ENCODE measurements at regions not wholly inside any gene's neighbourhood (a gene's known extent, or its start where the extent isn't known, plus 50 kb on each side); places are given as distances from the start of the nearest gene placed in this dataset.
"Not testable (repeated sequence)": the region's sequence is repeated elsewhere in the genome, so short reads cannot be mapped to it uniquely, and the experiment has no call there.

DNA sequence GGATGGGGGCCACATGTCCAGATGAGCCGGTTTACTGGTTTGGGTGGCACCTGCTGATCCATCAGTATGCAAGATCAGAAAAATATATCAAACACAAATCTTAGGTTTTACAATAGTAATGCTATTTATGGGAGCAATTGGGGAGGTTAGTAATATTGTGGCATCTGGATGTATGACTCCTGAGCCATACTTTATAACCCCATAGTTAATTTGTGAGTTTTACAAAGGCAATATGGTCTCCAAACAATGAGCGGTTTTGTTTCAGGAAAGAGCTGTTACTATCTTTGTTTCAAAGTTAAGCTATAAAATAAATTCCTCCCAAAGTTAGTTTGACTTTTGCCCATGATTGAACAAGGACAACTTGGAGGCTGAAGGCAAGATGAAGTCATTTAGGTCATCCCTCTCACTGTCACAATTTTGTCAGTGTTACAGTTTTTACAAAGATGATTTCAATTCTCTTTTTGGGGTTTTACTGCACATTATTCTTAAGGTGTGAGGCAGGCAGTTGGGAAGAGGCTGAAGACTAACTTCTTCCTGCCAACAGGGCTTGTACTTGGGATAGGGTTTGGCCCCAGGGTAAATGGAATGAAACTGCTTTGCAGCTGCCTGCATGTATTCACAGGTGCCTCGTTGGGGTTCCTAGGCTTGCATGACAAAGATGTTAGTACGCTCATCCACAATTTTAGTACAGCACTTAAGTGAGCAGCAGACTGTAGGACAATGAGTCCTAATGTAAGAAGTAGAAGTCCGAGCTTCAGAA lies 296.6 kb upstream of the NDN start:
- no peak for DNase-seq

DNA sequence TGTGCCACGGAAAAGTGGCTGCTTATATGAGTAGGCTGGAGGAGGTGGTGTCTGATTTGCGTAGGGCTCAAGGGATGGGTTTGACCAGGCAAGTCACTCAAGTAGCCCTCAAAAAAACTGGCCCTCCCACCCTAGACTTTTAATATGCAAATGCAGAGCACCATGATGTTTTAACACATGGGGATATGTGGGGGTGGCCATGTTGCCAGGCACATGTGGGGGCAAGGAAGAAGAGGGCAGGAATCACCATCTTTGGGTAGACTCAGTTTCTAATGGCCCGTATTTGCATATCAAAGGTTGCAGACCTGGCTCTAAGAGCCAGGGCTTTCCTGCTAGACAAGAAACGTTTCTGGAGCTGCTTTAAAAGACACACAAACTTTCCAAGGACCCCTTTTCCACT lies 307.2 kb upstream of the NDN start:
- DNase-seq = no peak

GRCh38 chr15:23998056-23998455 lies 311.0 kb upstream of the NDN start:
- no peak for DNase-seq

DNA sequence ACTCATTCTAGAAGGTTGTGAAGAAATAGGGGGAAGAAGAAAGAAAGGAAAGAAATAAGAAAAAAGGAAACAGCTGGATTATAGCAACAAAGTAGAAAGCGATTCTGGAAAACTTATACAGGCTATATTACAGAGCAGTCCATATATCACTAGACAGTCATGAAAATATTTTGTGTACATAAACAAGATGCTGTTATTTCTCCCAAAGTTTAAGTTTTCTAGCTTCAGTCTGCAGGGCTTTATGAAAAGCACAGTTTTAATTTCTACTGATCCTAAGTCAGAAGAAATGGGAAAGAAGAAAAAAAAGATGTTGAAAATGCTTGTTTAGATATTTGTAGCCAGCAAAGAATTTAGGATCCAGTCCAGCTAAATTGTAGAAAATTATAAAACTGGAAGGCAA lies 321.4 kb upstream of the NDN start:
- no peak for DNase-seq

DNA sequence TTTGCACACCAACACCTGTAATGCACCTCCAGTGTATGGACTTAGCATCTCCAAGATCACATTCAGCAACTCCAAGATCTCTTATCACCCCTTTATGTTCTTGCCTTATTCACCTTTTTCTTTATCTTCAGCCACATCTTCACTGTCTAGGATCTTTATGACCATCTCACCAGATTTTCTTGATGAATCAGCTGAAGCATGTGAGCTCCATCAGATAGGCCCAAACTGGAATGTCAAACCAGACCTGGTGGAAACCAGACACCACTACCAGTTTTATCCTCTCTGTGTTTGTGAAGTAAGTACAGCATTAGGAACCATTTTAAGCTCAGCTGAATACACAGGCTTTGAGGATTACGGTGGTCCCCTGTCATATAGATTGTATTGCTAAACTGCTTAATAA lies 330.4 kb upstream of the NDN start:
- DNase-seq = no peak

- peak; percentile 24 for DNase-seq
Observed at GRCh38 chr15:24039683-24040082, 352.6 kb upstream of the NDN start.

- DNase-seq = peak; percentile 89
Observed at GRCh38 chr15:24054547-24055245, 367.6 kb upstream of the NDN start.

GRCh38 chr15:24067733-24068501 lies 380.8 kb upstream of the NDN start:
- DNase-seq = no peak

GRCh38 chr15:24075420-24076089 lies 388.4 kb upstream of the NDN start:
- DNase-seq = peak; percentile 25

DNA sequence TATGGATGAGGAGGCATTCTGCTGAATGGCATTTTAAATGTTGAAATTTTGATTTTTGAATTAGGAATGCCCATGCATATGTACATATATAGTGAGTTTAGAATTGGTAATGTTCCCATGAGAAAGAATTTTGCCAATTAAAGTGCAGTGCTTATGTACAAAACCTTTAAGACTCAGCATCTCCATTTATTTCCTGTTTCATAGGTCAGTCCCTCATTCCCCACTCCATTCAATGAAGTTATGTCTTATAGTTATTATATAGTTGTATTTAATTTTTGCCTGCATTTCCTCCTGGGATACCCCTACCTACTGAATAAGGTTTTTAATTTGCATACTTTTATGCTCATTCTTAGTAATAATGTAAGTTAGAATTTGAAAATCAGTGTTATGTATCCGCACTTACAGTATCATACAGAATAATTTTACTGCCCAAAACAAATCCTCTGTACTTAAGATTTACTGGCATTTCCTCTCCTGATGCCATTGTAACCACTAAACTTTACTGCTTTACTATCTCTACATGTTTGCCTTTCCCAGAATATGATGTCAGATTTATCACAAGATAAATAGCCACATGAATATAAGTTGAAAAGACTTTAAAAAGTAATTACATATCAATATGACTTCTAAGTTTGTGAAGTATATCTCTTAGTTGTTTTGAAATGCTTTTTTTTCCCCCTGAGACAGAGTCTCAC lies 389.1 kb upstream of the NDN start:
- DNase-seq = no peak

DNA sequence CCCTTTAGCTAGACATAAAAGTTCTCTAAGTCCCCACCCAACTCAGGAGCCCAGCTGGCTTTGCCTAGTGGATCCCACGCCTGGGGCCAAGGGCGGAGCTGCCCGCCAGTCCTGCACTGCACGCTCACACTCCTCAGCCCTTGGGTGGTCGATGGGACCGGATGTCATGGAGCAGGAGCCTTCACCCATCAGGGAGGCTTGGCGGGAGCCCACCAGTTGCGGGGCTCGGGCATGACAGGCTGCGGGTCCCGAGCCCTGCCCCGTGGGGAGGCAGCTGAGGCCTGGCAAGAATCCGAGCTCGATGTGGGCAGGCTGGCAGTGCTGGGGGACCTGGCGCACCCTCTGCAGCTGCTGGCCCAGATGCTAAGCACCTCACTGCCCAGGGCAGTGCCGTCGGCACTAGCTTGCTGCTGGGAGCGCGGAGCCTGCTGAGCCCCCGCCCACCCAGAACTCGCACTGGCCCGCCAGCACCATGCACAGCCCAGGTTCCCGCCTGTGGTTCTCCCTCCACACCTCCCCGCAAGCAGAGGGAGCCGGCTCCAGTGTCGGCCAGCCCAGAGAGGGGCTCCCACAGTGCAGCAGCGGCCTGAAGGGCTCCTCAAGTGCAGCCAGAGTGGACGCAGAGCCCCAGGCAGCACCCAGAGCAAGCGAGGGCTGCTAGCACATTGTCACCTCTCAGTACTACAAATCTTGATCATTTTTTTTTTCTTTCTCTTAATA lies 391.4 kb upstream of the NDN start:
- no peak for DNase-seq

DNA sequence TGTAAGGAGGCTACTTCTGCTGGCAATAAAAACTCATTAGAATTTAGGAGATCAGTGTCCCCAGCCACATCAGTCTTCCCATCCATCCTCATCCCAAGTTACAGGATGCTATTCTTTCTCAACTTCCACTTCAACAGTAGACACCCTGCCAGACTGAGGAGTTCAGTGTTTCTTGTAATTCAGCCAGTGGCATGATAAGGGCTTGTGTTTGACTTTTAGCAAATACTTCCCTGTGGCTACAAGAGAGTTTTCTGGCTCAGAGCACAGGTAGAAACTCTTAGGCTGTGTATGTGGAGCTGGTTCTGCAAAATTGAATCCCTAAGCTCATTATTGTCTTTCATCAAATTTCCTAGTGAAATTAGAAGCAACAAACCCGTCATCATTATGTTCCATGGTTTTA lies 401.8 kb upstream of the NDN start:
- DNase-seq = not testable (repeated sequence)

GRCh38 chr15:24101503-24101902 lies 414.4 kb upstream of the NDN start:
- DNase-seq = not testable (repeated sequence)

DNA sequence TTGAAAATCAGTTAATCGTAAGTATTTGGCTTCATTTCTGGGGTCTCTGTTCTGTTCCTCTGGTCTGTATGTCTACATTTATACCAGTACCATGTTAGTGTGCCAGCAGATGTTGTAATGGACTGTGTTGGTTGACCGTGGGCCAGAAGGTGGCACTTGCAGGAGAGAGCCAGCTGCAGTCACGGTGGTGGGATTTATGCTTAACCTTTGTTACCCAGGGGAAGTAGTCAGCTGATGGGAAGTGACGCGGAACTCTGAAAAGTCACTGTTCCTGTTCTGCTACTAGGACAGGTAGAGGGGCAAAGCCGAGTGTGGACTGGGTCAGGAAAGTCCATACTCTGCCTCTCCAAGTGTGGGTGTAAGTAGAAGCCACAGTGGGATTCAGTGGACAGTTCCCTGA lies 420.4 kb upstream of the NDN start:
- not testable (repeated sequence) for DNase-seq

GRCh38 chr15:24107948-24108347 lies 420.8 kb upstream of the NDN start:
- DNase-seq = peak; percentile 11

GRCh38 chr15:24108349-24108748 lies 421.2 kb upstream of the NDN start:
- DNase-seq = peak; percentile 11

GRCh38 chr15:24139622-24140021 lies 452.5 kb upstream of the NDN start:
- not testable (repeated sequence) for DNase-seq

DNA sequence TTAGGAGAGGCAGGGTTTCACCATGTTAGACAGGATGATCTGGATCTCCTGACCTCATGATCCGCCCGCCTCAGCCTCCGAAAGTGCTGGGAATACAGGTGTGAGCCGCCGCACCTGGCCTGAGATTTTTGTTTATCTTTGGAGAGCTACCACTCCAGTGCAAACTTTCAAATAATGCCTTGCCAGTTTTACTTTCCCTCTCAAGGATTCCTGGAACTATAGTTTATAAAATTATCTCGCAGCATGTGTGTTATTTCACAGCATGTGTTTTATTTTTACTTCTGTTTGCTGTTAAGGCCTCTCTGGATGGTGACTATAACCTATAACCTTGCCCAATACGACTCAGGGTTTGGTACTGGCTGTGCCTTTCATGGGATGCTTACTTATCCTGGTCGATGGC lies 458.0 kb upstream of the NDN start:
- DNase-seq = not testable (repeated sequence)

GRCh38 chr15:24146251-24146650 lies 459.1 kb upstream of the NDN start:
- DNase-seq = no peak

- no peak for DNase-seq
Observed at GRCh38 chr15:24150542-24150941, 463.4 kb upstream of the NDN start.

GRCh38 chr15:24158306-24158705 lies 471.2 kb upstream of the NDN start:
- DNase-seq = not testable (repeated sequence)

- DNase-seq = not testable (repeated sequence)
Observed at GRCh38 chr15:24165512-24165911, 478.4 kb upstream of the NDN start.

Data from OCI-M1 (cell line).